Peyer's patch (tissue), 4 donors: ENCODE measurements at regions not wholly inside any gene's neighbourhood (a gene's known extent, or its start where the extent isn't known, plus 50 kb on each side); places are given as distances from the start of the nearest gene placed in this dataset.

Experiments used
- DNase-seq, 3 donors: peaks; one replicate each; pipeline ENCODE4 v3.0.0-alpha.2; 2017 to 2019
- H3K27ac ChIP-seq, 4 donors: fragments of 200-600 bp; sonication (generic); one replicate each; pipeline ENCODE4 v1.5.1; 2016 to 2019
- H3K27me3 ChIP-seq, 2 donors: fragments of 200-600 bp; sonication (generic); one replicate each; pipeline ENCODE4 v1.5.1; 2019
- H3K36me3 ChIP-seq, 3 donors: fragments of 200-600 bp; sonication (generic); one replicate each; pipeline ENCODE4 v1.5.1; 2016 to 2019
- H3K4me1 ChIP-seq, 4 donors: fragments of 200-600 bp; sonication (generic); one replicate each; pipeline ENCODE4 v1.5.1; 2016 to 2019
- H3K4me3 ChIP-seq, 4 donors: fragments of 200-600 bp; sonication (generic); 1 replicate in 3 of 4; 2 replicates in 1 of 4; pipeline ENCODE4 v1.5.1; 2016 to 2019; ENCODE audit warnings: mild to moderate bottlenecking in 1 of 4
- H3K9me3 ChIP-seq, 4 donors: fragments of 200-600 bp; sonication (generic); one replicate each; pipeline ENCODE4 v1.5.1; 2016 to 2019; ENCODE audit warnings: mild to moderate bottlenecking in 1 of 4
- POLR2A ChIP-seq, 2 donors: fragments of 450-650 bp; IDR thresholded peaks; one replicate each; pipeline ENCODE4 v1.5.1; 2017; ENCODE audit warnings: antibody characterized with exemption in 2 of 2, mild to moderate bottlenecking in 2 of 2, moderate library complexity in 2 of 2
- TF ChIP-seq, protein P1 (sequence below), 6 experiments: fragments of 450-650 bp in 4 of 6; fragments of 200-600 bp in 2 of 6; sonication (generic) in 1 of 6; IDR thresholded peaks; one replicate each; pipeline ENCODE4 v1.5.1; 2017 to 2019; ENCODE audit warnings: antibody characterized with exemption in 6 of 6, mild to moderate bottlenecking in 3 of 6, moderate library complexity in 1 of 6

DNA sequence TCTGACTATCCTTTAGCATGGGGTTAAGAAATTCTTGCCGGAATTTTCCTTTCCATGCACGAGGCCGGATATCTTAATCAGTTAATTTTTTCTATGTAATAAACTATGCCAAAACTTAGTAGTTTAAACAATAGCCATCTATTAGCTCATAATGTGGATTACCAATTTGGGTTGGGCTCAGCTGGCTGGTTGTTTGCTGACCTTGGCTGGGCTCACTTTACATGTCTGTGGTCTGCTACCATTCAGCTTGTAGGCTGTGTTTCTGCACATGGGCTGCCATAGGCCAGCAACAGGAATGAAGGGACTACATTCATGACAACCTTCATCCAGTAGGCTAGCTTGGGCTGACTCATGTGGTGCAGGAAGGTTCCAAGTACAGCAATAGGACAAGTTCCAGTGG lies 56.0 kb upstream of the NTPCR start:
- H3K27me3 ChIP-seq: no peaks in the 10 kb centered on the region
- H3K4me1 ChIP-seq: no peaks in the 10 kb centered on the region
- TF ChIP-seq, protein P1, sequence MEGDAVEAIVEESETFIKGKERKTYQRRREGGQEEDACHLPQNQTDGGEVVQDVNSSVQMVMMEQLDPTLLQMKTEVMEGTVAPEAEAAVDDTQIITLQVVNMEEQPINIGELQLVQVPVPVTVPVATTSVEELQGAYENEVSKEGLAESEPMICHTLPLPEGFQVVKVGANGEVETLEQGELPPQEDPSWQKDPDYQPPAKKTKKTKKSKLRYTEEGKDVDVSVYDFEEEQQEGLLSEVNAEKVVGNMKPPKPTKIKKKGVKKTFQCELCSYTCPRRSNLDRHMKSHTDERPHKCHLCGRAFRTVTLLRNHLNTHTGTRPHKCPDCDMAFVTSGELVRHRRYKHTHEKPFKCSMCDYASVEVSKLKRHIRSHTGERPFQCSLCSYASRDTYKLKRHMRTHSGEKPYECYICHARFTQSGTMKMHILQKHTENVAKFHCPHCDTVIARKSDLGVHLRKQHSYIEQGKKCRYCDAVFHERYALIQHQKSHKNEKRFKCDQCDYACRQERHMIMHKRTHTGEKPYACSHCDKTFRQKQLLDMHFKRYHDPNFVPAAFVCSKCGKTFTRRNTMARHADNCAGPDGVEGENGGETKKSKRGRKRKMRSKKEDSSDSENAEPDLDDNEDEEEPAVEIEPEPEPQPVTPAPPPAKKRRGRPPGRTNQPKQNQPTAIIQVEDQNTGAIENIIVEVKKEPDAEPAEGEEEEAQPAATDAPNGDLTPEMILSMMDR (IDR thresholded peaks at IDR 0.05): no peak
- TF ChIP-seq POLR2A (IDR thresholded peaks at IDR 0.05): no peak
- H3K36me3 ChIP-seq: no peaks in the 10 kb centered on the region
- no peaks in the 10 kb centered on the region for H3K9me3 ChIP-seq
- H3K4me3 ChIP-seq: no peak overlapping the region
- H3K27ac ChIP-seq: no peak overlapping the region
- no peak for DNase-seq

DNA sequence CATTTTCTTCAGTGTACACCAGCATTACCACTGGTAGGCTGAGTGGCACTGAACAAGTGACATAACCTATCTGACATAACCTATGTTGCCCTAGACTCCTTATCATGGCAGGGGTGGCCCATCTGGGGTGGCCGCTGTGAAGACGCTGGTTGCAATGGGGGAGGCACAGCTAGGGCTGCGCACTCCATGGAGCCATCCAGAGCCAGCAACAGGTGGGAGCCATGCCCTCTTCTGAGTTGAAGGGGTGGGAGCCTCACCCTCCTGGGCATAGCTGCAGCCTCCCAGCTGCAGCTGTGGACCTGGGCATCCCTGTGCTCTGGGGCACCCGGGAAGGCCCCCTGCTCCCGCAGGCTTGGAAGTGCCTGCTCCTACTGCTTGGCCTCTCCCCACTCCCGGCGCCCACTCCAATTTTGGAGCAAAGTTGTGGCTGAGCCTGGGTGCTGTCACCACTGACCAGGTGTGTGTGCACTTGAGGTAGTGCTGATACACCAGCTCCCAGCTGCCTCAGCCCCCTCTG lies 52.4 kb upstream of the NTPCR start:
- Histone ChIP-seq H3K27ac (no peak overlapping the region), H3K36me3 (no peaks in the 10 kb centered on the region), H3K4me3 (no peak overlapping the region), H3K9me3 (no peaks in the 10 kb centered on the region), H3K4me1 (peaks cover 0 to 23% (median 6%) of the 10 kb centered on the region in 4 donors), H3K27me3 (no peaks in the 10 kb centered on the region)
- no peak for DNase-seq
- TF ChIP-seq, protein P1 (IDR thresholded peaks at IDR 0.05): no peak
- no peak for TF ChIP-seq POLR2A (IDR thresholded peaks at IDR 0.05)

DNA sequence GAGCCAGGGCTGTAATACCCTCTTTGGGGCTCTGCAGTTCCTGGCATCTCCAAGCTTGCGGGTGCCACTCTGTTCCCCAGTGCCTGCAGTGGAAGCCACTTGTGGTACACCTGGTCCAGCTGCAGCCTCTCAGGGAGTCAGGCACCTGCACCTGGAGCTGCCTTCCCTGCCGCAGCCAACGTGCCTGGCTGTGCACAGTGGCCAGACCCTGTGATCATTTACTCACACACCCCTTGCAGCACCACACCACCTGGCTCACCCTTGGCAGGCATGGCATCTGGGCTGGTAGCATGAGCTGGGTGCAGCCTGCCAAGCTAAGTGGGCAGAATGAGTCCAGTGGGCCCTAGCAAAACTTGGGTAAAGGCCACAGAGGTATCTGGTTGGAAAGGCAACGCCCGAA lies 51.1 kb upstream of the NTPCR start:
- Histone ChIP-seq H3K27ac (no peak overlapping the region), H3K27me3 (no peaks in the 10 kb centered on the region), H3K4me1 (peaks cover 0 to 32% (median 6%) of the 10 kb centered on the region in 4 donors), H3K4me3 (no peak overlapping the region), H3K36me3 (no peaks in the 10 kb centered on the region), H3K9me3 (no peaks in the 10 kb centered on the region)
- no peak for TF ChIP-seq POLR2A (IDR thresholded peaks at IDR 0.05)
- TF ChIP-seq, protein P1 (IDR thresholded peaks at IDR 0.05): no peak
- no peak for DNase-seq

DNA sequence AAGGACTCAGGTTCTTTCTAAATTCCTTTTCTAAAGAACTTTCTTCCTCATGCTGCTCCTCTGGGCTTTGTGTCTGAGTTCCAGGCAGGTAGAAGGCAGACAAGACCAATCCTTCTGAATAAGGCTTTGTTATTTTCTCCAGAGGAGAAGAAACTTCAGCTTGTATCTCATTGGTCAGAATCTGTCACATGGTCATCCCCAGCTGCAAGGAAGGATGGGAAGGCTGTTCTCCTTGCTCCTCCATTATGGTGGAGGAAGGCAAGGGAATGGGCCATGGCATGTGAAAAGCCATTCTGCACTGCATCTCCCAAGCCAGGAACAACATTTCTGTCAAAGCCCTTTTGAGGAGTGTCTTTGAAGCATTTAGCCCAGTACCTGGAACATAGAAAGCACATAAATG lies 50.6 kb upstream of the NTPCR start:
- no peak for DNase-seq
- Histone ChIP-seq H3K27me3 (no peaks in the 10 kb centered on the region), H3K36me3 (no peaks in the 10 kb centered on the region), H3K27ac (no peak overlapping the region), H3K4me1 (peaks cover 0 to 37% (median 6%) of the 10 kb centered on the region in 4 donors), H3K9me3 (no peaks in the 10 kb centered on the region), H3K4me3 (no peak overlapping the region)
- TF ChIP-seq POLR2A (IDR thresholded peaks at IDR 0.05): no peak
- TF ChIP-seq, protein P1 (IDR thresholded peaks at IDR 0.05): no peak
